Nephron progenitor cell (in vitro differentiated cells): ENCODE measurements at regions not wholly inside any gene's neighbourhood (a gene's known extent, or its start where the extent isn't known, plus 50 kb on each side); places are given as distances from the start of the nearest gene placed in this dataset.

Source experiments
- DNase-seq: peaks from one replicate; pipeline ENCODE4 v3.0.0; 2021
- H3K27ac Mint-ChIP-seq: 2 replicates; pipeline ENCODE4 v1.8.0; 2021; ENCODE audit warnings: mild to moderate bottlenecking, moderate library complexity, mixed read lengths
- H3K27me3 Mint-ChIP-seq: 2 replicates; pipeline ENCODE4 v1.8.0; 2021; ENCODE audit warnings: mild to moderate bottlenecking, low read depth, mixed read lengths; ENCODE audit not compliant: poor library complexity
- H3K36me3 Mint-ChIP-seq: 2 replicates; pipeline ENCODE4 v1.8.0; 2021; ENCODE audit warnings: low read depth, mixed read lengths
- H3K4me1 Mint-ChIP-seq: 2 replicates; pipeline ENCODE4 v1.8.0; 2021; ENCODE audit warnings: mixed read lengths
- H3K4me3 Mint-ChIP-seq: 2 replicates; pipeline ENCODE4 v1.8.0; 2021; ENCODE audit warnings: mild to moderate bottlenecking, moderate library complexity, mixed read lengths
- H3K9me3 Mint-ChIP-seq: 2 replicates; pipeline ENCODE4 v1.8.0; 2021; ENCODE audit warnings: mild to moderate bottlenecking, moderate library complexity, mixed read lengths
- CTCF ChIP-seq: fragments of 200-600 bp; sonication (generic); IDR thresholded peaks from 2 replicates; pipeline ENCODE4 v1.5.0; 2021; ENCODE audit warnings: antibody characterized with exemption

GRCh38 chr13:107976628-107977027 lies 238.7 kb downstream of the LIG4 start:
- Mint-ChIP-seq H3K4me1 (no peaks in the 10 kb centered on the region), H3K27ac (no peak overlapping the region), H3K36me3 (no peaks in the 10 kb centered on the region), H3K4me3 (no peak overlapping the region), H3K9me3 (no peaks in the 10 kb centered on the region), H3K27me3 (no peaks in the 10 kb centered on the region)
- DNase-seq = no peak
- no peak for TF ChIP-seq CTCF

GRCh38 chr13:107974409-107974808 lies 240.9 kb downstream of the LIG4 start:
- Mint-ChIP-seq H3K4me3 (no peak overlapping the region), H3K27ac (no peak overlapping the region), H3K9me3 (no peaks in the 10 kb centered on the region), H3K27me3 (no peaks in the 10 kb centered on the region), H3K4me1 (no peaks in the 10 kb centered on the region), H3K36me3 (no peaks in the 10 kb centered on the region)
- TF ChIP-seq CTCF = no peak
- no peak for DNase-seq

- Mint-ChIP-seq H3K27me3 (no peaks in the 10 kb centered on the region), H3K4me1 (no peaks in the 10 kb centered on the region), H3K4me3 (no peak overlapping the region), H3K27ac (no peak overlapping the region), H3K9me3 (peaks cover 11% of the 10 kb centered on the region), H3K36me3 (no peaks in the 10 kb centered on the region)
- DNase-seq = no peak
- TF ChIP-seq CTCF = no peak
Measured at GRCh38 chr13:107969546-107969945, 245.8 kb downstream of the LIG4 start.

- DNase-seq = no peak
- Mint-ChIP-seq H3K27me3 (no peaks in the 10 kb centered on the region), H3K4me1 (no peaks in the 10 kb centered on the region), H3K4me3 (no peak overlapping the region), H3K9me3 (peaks cover 11% of the 10 kb centered on the region), H3K36me3 (no peaks in the 10 kb centered on the region), H3K27ac (no peak overlapping the region)
- no peak for TF ChIP-seq CTCF
Measured at GRCh38 chr13:107968470-107968869, 246.9 kb downstream of the LIG4 start.

GRCh38 chr13:107964395-107964794 lies 250.9 kb downstream of the LIG4 start:
- Mint-ChIP-seq H3K9me3 (peaks cover 11% of the 10 kb centered on the region), H3K27ac (no peak overlapping the region), H3K4me3 (no peak overlapping the region), H3K4me1 (peaks cover 6% of the 10 kb centered on the region), H3K36me3 (no peaks in the 10 kb centered on the region), H3K27me3 (no peaks in the 10 kb centered on the region)
- no peak for TF ChIP-seq CTCF
- DNase-seq = no peak

- H3K27me3 Mint-ChIP-seq = no peaks in the 10 kb centered on the region
- DNase-seq = no peak
- no peak for TF ChIP-seq CTCF
- H3K4me3 Mint-ChIP-seq = no peak overlapping the region
- no peak overlapping the region for H3K27ac Mint-ChIP-seq
- peaks cover 6% of the 10 kb centered on the region for H3K4me1 Mint-ChIP-seq
- H3K9me3 Mint-ChIP-seq = peaks cover 11% of the 10 kb centered on the region
- H3K36me3 Mint-ChIP-seq = no peaks in the 10 kb centered on the region
Measured at GRCh38 chr13:107961849-107962608, 253.3 kb downstream of the LIG4 start.
